ENCODE measurements at regions not wholly inside any gene's neighbourhood (a gene's known extent, or its start where the extent isn't known, plus 50 kb on each side); places are given as distances from the start of the nearest gene placed in this dataset.

DNA sequence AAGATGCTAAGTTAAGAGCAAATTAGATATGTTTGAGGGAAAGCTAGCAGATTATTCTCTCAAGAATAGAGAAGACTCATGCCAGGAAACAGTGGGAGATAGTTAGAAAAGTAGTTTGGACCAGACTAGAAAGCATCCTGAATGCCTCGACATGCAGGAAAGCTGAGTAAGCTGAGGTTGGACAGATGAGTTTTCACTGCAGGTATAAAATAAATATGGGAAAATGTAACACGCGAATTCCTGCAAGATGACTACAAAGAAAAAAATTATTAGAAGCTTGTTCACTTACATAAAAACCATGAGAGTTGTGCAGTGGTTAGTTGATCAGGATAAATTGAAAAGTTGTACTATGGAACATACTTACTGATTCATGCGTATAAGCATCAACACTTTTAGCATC, 484.2 kb upstream of the MANEA start:
- H2BK15ac ChIP-seq (ENCODE audit: low read depth, poor library complexity, severe bottlenecking): no peak overlapping the region
- no peak overlapping the region for H3K4me3 ChIP-seq (ENCODE audit: insufficient read depth in 1 of 2, low read depth in 1 of 2, low read length in 2 of 2)
- H3K27me3 ChIP-seq (ENCODE audit: control insufficient read depth in 1 of 2, insufficient read depth in 1 of 2, low read length in 2 of 2): no peaks in the 10 kb centered on the region
- H3K36me3 ChIP-seq (ENCODE audit: control insufficient read depth in 1 of 2, insufficient read depth in 2 of 2, low read depth in 1 of 2, low read length in 2 of 2): no peaks in the 10 kb centered on the region
- H3K9me3 ChIP-seq (ENCODE audit: control insufficient read depth, low read length): no peaks in the 10 kb centered on the region
- no peak overlapping the region for H4K8ac ChIP-seq (ENCODE audit: low read length)
- H3K9ac ChIP-seq (ENCODE audit: low read length): no peak overlapping the region
- H3K4me1 ChIP-seq (ENCODE audit: control insufficient read depth, insufficient read depth, low read depth, low read length): no peaks in the 10 kb centered on the region
- no peak overlapping the region for H2BK5ac ChIP-seq (ENCODE audit: low read depth, low read length, poor library complexity, severe bottlenecking)
- WGBS: 75% methylated on average over 1 of the region's 4 CpGs
- no peak overlapping the region for H3K4ac ChIP-seq (ENCODE audit: low read depth in 1 of 2, low read length in 2 of 2)
- no peak for DNase-seq
- H2BK12ac ChIP-seq (ENCODE audit: low read length in 2 of 2): no peak overlapping the region
- H2AFZ ChIP-seq (ENCODE audit: low read depth, low read length): no peak overlapping the region
- H3K23ac ChIP-seq (ENCODE audit: low read length in 2 of 2): no peak overlapping the region
- peak overlapping the region; percentile 22 for H3K4me2 ChIP-seq (ENCODE audit: low read length, poor library complexity, severe bottlenecking)
- no peak overlapping the region for H3K18ac ChIP-seq (ENCODE audit: low read depth in 1 of 2, low read length in 2 of 2)
- H3K79me1 ChIP-seq (replicated peaks; ENCODE audit: low read length, poor library complexity, severe bottlenecking): no peaks in the 10 kb centered on the region
- H3K27ac ChIP-seq (ENCODE audit: low read length, poor library complexity, severe bottlenecking): no peak overlapping the region
- no peak overlapping the region for H2AK5ac ChIP-seq (ENCODE audit: low read length, severe bottlenecking)
- no peak overlapping the region for H3K14ac ChIP-seq (ENCODE audit: low read length in 2 of 2)
- H4K91ac ChIP-seq (ENCODE audit: low read length): no peak overlapping the region
- H2BK120ac ChIP-seq (ENCODE audit: low read depth, low read length): no peak overlapping the region

DNA sequence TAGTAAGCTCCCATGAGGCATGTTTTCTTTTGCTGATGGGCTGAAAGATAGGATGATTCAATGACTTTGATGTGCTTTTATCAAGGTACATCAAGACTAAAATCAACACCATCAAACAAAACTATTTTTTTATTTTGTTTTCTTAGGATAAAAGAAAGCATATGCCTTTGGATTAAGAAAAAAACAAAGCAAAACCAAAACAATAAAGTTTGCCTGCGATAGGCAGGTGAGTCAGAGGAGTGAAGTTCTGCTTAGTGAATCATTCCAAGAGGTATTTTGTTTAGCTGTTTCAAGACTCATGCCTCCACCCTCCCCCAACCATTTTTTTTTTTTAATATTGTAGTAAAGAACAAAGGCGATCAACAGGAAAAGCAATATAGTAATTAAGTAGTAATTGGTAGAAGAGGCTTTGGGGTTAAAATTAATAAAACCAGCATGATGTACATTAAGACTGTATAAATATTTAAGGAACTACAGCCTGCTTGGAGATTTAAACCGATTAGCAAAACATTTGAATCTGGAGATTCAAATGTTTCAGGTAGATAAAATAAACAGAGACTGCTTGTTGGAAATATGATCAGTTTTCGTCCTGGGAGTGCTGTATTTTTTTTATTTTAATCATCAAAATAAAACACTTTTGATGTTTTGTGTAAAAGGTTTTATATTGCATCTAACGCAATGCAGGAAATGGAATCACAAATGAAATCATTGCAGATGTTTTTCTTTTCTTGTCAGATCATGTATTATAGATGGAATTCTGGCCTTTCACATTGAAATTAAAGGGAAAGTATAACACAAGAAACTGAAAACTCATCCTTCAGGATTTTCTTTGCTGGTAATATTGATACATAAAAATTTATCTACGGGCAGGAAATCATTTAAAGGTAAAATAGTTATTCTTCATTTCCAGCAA, 482.3 kb upstream of the MANEA start:
- H3K36me3 ChIP-seq (ENCODE audit: control insufficient read depth in 1 of 2, insufficient read depth in 2 of 2, low read depth in 1 of 2, low read length in 2 of 2): no peaks in the 10 kb centered on the region
- WGBS: 100% methylated on average over 1 of the region's 6 CpGs

DNA sequence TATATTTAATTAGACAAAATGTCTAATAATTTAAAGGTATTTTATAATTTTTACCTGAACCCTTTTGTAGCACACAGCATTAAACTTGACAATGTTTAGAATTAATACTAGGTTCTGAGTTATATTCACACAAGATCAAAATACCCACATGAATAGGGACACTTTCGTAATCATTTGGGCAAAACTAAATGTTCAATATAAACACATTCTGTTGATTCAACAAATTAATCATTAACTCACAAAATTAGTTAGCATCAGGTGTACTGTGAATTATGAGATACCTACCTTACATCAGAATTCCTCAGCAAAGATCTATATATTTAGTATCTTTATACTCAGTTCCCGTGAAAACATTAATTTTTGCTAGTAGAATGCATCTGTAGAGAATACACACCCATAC, 481.5 kb upstream of the MANEA start:
- Histone ChIP-seq H3K23ac (ENCODE audit: low read length in 2 of 2) (no peak overlapping the region), H3K9me3 (ENCODE audit: control insufficient read depth, low read length) (no peaks in the 10 kb centered on the region), H3K4ac (ENCODE audit: low read depth in 1 of 2, low read length in 2 of 2) (no peak overlapping the region), H2BK120ac (ENCODE audit: low read depth, low read length) (no peak overlapping the region), H4K91ac (ENCODE audit: low read length) (no peak overlapping the region), H3K27me3 (ENCODE audit: control insufficient read depth in 1 of 2, insufficient read depth in 1 of 2, low read length in 2 of 2) (no peaks in the 10 kb centered on the region), H3K4me1 (ENCODE audit: control insufficient read depth, insufficient read depth, low read depth, low read length) (no peaks in the 10 kb centered on the region), H2AFZ (ENCODE audit: low read depth, low read length) (no peak overlapping the region), H2AK5ac (ENCODE audit: low read length, severe bottlenecking) (no peak overlapping the region), H3K79me1 (replicated peaks; ENCODE audit: low read length, poor library complexity, severe bottlenecking) (no peaks in the 10 kb centered on the region), H2BK12ac (ENCODE audit: low read length in 2 of 2) (no peak overlapping the region), H2BK5ac (ENCODE audit: low read depth, low read length, poor library complexity, severe bottlenecking) (no peak overlapping the region), H4K8ac (ENCODE audit: low read length) (no peak overlapping the region), H3K9ac (ENCODE audit: low read length) (no peak overlapping the region), H3K36me3 (ENCODE audit: control insufficient read depth in 1 of 2, insufficient read depth in 2 of 2, low read depth in 1 of 2, low read length in 2 of 2) (no peaks in the 10 kb centered on the region), H3K18ac (ENCODE audit: low read depth in 1 of 2, low read length in 2 of 2) (no peak overlapping the region), H3K4me2 (ENCODE audit: low read length, poor library complexity, severe bottlenecking) (no peak overlapping the region), H3K4me3 (ENCODE audit: insufficient read depth in 1 of 2, low read depth in 1 of 2, low read length in 2 of 2) (no peak overlapping the region), H3K14ac (ENCODE audit: low read length in 2 of 2) (no peak overlapping the region), H2BK15ac (ENCODE audit: low read depth, poor library complexity, severe bottlenecking) (no peak overlapping the region), H3K27ac (ENCODE audit: low read length, poor library complexity, severe bottlenecking) (no peak overlapping the region)
- 100% methylated on average over 1 of the region's 2 CpGs for WGBS
- DNase-seq: no peak

More for the DNA sequence above, 482.3 kb upstream of the MANEA start:
- Histone ChIP-seq H2BK5ac (ENCODE audit: low read depth, low read length, poor library complexity, severe bottlenecking) (no peak overlapping the region), H3K14ac (ENCODE audit: low read length in 2 of 2) (no peak overlapping the region), H2BK15ac (ENCODE audit: low read depth, poor library complexity, severe bottlenecking) (no peak overlapping the region), H2AFZ (ENCODE audit: low read depth, low read length) (no peak overlapping the region), H4K8ac (ENCODE audit: low read length) (no peak overlapping the region), H3K27me3 (ENCODE audit: control insufficient read depth in 1 of 2, insufficient read depth in 1 of 2, low read length in 2 of 2) (no peaks in the 10 kb centered on the region), H3K9ac (ENCODE audit: low read length) (peak overlapping the region; percentile 83), H3K79me1 (replicated peaks; ENCODE audit: low read length, poor library complexity, severe bottlenecking) (no peaks in the 10 kb centered on the region), H3K4me1 (ENCODE audit: control insufficient read depth, insufficient read depth, low read depth, low read length) (no peaks in the 10 kb centered on the region), H3K23ac (ENCODE audit: low read length in 2 of 2) (no peak overlapping the region), H3K4me2 (ENCODE audit: low read length, poor library complexity, severe bottlenecking) (no peak overlapping the region), H2AK5ac (ENCODE audit: low read length, severe bottlenecking) (no peak overlapping the region), H3K9me3 (ENCODE audit: control insufficient read depth, low read length) (no peaks in the 10 kb centered on the region), H3K4ac (ENCODE audit: low read depth in 1 of 2, low read length in 2 of 2) (no peak overlapping the region), H3K18ac (ENCODE audit: low read depth in 1 of 2, low read length in 2 of 2) (no peak overlapping the region), H3K4me3 (ENCODE audit: insufficient read depth in 1 of 2, low read depth in 1 of 2, low read length in 2 of 2) (peak overlapping the region in 1 of 2 experiments; percentile 40), H4K91ac (ENCODE audit: low read length) (no peak overlapping the region), H3K27ac (ENCODE audit: low read length, poor library complexity, severe bottlenecking) (no peak overlapping the region), H2BK12ac (ENCODE audit: low read length in 2 of 2) (no peak overlapping the region), H2BK120ac (ENCODE audit: low read depth, low read length) (no peak overlapping the region)
- peak; percentile 11 for DNase-seq

DNA sequence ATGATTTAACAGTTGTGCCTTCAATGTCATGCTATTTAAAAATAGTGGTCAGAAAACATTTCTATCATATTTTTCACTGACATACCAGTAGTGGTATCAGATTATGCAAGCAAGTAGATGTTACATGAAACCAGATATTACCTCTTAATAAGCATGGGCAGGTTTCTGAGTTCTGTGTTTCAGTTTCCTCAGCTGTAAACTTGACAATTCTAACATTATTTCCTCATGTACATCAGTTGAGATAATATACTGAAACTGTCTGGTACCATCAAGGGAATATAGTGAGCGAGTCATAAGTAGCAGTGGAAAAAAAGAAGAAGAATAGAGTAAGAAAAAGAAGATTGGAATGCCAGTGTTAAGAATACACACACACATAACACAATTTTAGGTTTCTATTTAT, 477.9 kb upstream of the MANEA start:
- H3K4me1 ChIP-seq (ENCODE audit: control insufficient read depth, insufficient read depth, low read depth, low read length): no peaks in the 10 kb centered on the region
- no peak overlapping the region for H2BK120ac ChIP-seq (ENCODE audit: low read depth, low read length)
- H2BK5ac ChIP-seq (ENCODE audit: low read depth, low read length, poor library complexity, severe bottlenecking): no peak overlapping the region
- no peak overlapping the region for H3K4me2 ChIP-seq (ENCODE audit: low read length, poor library complexity, severe bottlenecking)
- H3K27ac ChIP-seq (ENCODE audit: low read length, poor library complexity, severe bottlenecking): no peak overlapping the region
- no peak overlapping the region for H3K9ac ChIP-seq (ENCODE audit: low read length)
- no peak overlapping the region for H2BK12ac ChIP-seq (ENCODE audit: low read length in 2 of 2)
- no peak overlapping the region for H3K4ac ChIP-seq (ENCODE audit: low read depth in 1 of 2, low read length in 2 of 2)
- H4K91ac ChIP-seq (ENCODE audit: low read length): no peak overlapping the region
- H3K4me3 ChIP-seq (ENCODE audit: insufficient read depth in 1 of 2, low read depth in 1 of 2, low read length in 2 of 2): no peak overlapping the region
- no peak overlapping the region for H2AK5ac ChIP-seq (ENCODE audit: low read length, severe bottlenecking)
- no peaks in the 10 kb centered on the region for H3K79me1 ChIP-seq (replicated peaks; ENCODE audit: low read length, poor library complexity, severe bottlenecking)
- no peaks in the 10 kb centered on the region for H3K27me3 ChIP-seq (ENCODE audit: control insufficient read depth in 1 of 2, insufficient read depth in 1 of 2, low read length in 2 of 2)
- no CpG with 5 or more reads among the region's 1 CpG for WGBS
- no peaks in the 10 kb centered on the region for H3K9me3 ChIP-seq (ENCODE audit: control insufficient read depth, low read length)
- no peak overlapping the region for H3K14ac ChIP-seq (ENCODE audit: low read length in 2 of 2)
- no peak overlapping the region for H4K8ac ChIP-seq (ENCODE audit: low read length)
- H3K23ac ChIP-seq (ENCODE audit: low read length in 2 of 2): no peak overlapping the region
- no peak overlapping the region for H2AFZ ChIP-seq (ENCODE audit: low read depth, low read length)
- H3K36me3 ChIP-seq (ENCODE audit: control insufficient read depth in 1 of 2, insufficient read depth in 2 of 2, low read depth in 1 of 2, low read length in 2 of 2): no peaks in the 10 kb centered on the region
- no peak overlapping the region for H3K18ac ChIP-seq (ENCODE audit: low read depth in 1 of 2, low read length in 2 of 2)
- DNase-seq: no peak
- H2BK15ac ChIP-seq (ENCODE audit: low read depth, poor library complexity, severe bottlenecking): no peak overlapping the region

All from mesenchymal stem cell (in vitro differentiated cells and primary cell).